SW 1271 (cell line): ENCODE measurements at regions not wholly inside any gene's neighbourhood (a gene's known extent, or its start where the extent isn't known, plus 50 kb on each side); places are given as distances from the start of the nearest gene placed in this dataset.
"Not testable (repeated sequence)": the region's sequence is repeated elsewhere in the genome, so short reads cannot be mapped to it uniquely, and the experiment has no call there.

ENCODE experiments used
- DNase-seq, 2 experiments: peaks; one replicate each; lab custom pipeline; 2025; lab: John Stamatoyannopoulos, UW

DNA sequence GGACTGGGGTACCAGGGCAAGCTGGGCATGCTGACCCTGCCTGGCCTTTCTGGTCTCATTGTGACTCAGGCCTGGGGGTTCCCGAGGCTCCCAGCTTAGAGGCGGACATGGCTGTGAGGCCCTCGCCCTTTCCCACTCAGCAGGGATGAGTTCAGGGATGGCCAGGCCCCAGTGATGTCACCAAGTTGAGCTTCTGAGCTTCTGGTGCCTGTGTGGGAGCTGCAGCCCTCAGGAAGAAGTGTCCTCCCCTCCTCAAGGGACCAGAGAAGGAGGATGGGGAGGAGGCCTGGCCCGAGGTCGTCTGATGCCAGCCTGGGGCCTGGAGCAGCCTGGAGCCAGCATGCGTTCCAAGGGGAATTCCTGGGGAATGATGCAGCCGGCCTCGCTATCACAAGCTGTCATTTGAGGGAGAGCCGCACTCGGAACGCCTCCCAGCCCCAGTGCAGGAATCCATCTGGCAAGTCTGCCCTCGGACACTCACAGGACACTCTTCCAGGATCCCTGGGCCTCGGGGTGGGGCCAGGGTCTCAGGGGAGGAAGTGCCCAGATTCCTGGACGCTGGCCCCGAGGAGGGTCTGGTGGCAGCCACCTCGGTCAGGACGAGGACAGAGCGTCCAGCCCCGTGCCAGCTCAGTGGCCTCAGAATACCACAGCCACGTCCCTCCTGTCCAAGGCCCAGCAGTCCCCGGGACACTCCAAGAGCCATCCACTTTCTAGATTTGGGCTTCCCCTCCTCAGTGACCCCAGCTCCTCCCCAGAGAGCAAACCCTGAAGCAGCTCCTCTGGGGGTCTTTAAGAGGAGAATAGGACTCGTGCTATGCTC, 61.2 kb upstream of the GPC1 start:
- DNase-seq: peak; percentile 49 to 71

DNA sequence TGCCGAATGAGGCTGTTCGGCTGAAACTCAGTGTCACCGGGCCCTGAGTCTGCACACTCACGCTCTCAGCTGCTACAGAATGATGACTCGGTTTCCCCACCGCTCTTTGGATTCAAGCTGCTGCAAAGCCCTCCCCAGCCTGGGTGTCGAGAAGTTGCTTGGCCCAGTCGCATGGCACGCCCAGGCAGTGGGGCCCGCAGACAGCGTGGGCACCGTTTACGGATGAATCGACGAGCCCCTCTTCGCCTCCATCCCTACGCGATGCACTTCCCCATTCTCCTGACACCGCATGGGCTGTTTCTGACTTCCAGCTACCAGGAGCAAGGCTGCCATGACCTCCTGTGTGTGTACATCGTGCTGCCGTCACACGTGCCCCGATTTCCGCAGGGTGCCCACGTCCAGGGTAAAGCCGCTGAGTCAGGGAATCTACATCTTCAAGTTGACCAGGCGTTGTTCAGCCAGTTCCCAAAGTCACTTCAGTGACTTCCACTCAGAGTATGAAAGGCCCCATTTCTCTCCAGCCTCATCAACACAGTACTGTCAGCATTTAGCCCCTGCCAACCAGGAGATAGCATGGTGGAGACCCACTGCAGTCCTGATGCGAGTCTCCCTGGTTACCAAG, 60.3 kb upstream of the GPC1 start:
- no peak for DNase-seq

DNA sequence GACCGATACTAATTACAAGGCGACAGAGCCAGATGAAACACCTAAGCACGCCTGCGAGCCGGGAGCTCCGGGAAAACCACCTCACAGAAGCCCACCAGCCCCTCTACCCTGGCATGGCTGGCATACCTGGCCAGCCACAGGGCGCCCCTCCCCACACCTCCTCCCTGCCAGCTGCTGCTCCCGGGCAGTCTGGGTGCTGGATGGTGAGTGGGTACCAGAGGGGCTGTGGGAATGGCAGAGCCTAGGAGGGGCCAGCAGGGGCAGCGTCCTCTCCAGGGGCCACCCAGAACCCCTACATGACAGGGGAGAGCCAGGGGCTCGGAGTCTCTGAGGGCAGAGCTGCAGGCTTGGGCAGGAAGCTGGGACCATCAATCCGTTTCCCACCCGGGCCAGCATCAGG, 58.7 kb upstream of the GPC1 start:
- no peak for DNase-seq

DNA sequence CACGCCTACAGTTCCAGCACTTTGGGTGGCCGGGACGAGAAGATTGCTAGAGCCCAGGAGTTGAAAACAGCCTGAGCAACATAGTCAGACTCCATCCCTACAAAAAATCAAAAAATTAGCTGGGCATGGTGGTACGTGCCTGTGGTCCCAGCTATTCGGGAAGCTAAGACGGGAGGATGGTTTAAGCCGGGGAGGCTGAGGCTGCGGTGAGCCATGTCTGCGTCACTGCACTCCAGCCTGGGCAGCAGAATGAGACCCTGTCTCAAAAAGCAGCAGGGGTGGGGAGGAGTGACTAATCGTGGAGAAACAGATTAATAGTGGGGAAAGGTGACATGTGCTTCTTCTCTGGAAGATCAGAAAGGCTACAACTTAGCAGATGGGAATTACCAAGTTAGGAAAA, 58.1 kb upstream of the GPC1 start:
- DNase-seq: no peak

DNA sequence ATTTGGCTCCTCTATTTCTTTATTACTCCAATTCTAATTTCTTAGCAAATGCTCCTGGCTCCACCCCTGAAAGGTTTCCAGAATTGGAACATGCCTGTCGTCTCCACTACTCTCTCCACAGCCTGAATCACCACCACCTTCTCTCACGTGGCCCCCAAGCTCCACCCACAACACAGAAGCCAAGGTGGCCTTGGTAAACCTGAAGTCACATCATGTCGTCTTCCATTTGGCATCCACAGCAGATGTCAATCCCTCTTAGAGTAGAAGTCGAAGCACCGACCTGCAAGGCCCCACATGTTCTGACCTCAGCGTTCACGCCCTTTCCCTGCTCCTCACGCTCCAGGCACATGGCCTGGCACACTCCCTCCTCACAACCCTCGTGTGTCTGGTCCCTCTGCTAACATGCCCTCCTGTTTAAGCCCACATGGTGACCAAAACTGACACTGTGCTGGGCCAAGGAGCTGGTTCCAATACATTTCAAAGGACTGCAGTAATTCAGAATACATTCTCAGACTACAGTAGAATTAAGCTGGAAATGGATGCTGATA, 56.3 kb upstream of the GPC1 start:
- DNase-seq: no peak

DNA sequence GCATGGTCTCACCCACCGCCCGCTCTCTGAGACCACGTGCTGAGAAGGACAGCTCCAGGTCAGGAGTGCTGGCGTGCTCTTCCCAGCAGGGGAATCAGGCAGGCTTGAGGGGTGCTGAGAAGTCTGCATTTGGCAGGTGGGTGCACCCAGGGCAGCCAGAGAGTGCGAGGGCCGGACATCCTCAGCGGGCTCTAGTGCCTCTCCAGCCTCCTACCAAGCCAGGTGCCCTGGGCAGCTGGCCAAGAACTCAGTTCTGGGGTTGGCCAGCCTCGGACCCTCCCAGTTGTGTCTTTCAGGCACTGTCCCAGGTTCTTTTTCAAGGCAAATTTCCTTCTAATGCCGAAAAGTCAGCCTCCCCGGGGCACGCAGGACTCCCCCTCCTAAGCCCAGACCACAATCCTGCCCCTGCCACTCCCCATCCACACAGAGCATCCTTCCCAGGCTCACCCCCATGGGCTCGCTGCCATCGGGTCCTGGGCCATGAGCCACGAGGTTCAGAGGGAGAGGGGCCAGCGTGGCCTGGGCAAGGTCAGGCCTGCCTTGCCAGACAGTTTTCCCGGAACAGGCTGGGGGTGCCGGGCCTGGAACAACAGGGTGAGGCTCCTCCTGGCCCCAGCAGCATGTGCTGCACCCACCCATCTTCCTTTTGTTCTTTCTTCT, 52.2 kb upstream of the GPC1 start:
- no peak for DNase-seq

DNA sequence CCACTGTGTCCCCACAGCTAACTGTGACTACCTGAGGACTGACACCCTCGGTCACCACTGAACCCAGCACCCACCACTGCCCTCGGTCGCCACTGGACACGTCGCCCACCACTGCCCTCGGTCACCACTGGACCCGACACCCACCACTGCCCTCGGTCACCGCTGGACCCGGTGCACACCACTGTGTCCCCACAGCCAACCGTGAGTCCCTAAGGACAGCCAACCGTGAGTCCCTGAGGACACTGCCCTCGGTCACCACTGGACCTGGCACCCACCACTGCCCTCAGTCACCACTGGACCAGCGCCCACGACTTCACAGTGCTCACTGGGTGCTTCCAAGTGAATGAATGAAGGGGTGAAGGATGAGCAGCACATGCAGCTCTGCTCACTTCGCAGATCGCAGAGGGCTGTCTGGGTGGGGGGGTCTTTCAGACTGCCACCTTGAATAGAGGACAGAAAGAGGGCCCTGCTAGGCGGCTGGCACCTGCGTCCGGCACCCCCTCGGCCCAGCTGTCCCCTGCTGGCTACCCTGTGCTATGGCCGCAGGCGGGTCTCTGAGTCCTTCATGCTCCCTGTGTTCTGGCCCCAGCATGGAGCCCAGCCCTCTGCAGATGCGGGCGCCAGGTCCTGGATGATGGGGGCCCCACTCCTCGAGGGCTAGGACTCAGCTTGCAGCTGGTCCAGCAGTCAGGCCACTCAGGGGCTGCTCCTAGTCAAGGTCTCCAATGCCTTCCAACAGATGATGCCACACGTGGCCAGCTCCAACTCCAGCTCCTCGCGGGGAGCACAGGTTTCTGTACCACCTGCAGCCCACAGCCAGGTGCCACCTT, 51.4 kb upstream of the GPC1 start:
- DNase-seq: no peak

DNA sequence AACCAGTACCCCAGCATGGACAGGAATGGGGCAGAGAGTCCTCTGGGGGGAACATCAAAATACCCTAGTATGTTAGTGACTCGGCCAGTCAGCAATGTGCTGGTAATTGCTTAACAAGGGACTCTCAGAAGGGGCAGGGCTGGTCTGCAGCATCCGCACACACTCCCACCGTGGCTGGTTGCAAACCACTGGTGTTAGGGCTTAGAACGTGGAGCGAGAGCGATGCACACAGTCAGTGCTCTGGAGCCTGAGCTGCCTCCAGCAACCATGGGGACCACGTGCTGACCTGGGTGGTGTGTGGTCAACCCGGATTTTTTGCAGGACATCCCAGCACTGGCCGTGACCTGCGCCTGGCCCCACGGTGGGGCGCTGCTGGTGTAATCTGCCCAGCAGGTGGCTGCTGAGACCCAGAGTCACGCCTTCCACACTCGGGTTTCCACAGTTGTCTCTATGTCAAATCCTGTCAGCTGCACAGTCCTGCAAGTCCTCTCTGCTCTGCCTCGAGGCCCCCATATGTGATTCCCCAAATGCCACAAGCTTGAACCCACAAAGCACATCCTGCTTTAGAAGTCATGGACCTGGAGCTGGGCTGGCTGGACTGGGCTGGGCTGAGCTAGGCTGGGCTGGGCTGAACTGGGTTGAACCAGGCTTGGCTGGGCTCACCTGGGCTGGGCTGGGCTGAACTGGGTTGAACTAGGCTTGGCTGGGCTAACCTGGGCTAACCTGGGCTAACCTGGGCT, 50.6 kb upstream of the GPC1 start:
- DNase-seq: no peak

DNA sequence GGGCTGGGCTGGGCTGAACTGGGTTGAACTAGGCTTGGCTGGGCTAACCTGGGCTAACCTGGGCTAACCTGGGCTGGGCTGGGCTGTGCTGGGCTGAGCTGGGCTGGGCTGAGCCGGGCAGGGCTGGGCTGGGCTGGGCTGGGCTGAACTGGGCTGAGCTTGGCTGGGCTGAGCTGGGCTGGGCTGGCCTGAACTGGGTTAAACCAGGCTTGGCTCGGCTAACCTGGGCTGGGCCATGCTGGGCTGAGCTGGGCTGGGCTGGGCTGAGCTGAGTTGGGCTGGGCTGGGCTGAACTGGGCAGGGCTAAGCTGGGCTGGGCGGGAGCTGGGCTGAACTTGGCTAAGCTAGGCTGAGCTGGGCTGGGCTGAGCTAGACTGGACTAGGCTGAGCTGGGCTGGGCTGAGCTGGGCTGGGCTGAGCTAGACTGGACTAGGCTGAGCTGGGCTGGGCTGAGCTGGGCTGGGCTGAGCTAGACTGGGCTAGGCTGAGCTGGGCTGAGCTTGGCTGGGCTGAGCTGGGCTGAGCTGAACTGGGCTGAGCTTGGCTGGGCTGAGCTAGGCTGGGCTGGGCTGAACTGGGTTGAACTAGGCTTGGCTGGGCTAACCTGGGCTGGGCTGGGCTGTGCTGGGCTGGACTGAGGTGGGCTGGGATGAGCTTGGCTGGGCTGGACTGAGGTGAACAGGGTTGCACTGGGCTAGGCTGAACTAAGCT, 49.9 kb upstream of the GPC1 start:
- not testable (repeated sequence) for DNase-seq
